GM12872 (cell line): ENCODE measurements at regions not wholly inside any gene's neighbourhood (a gene's known extent, or its start where the extent isn't known, plus 50 kb on each side); places are given as distances from the start of the nearest gene placed in this dataset.

Experiments used
- CTCF ChIP-seq: IDR thresholded peaks from 3 replicates; pipeline ENCODE4 v1.5.1; 2011; ENCODE audit warnings: low read depth, mild to moderate bottlenecking, low read length, moderate library complexity; ENCODE audit not compliant: insufficient read depth

- no peak for TF ChIP-seq CTCF
Observed at GRCh38 chr5:63053019-63053638, 474.5 kb downstream of the LRRC70 start.

- TF ChIP-seq CTCF, result no peak
Observed at GRCh38 chr5:63050916-63051315, 472.3 kb downstream of the LRRC70 start.

- no peak for TF ChIP-seq CTCF
Observed at GRCh38 chr5:63049935-63050334, 471.3 kb downstream of the LRRC70 start.

- no peak for TF ChIP-seq CTCF
Observed at GRCh38 chr5:63043792-63044191, 465.2 kb downstream of the LRRC70 start.

- TF ChIP-seq CTCF, result no peak
Observed at GRCh38 chr5:63032343-63032742, 453.7 kb downstream of the LRRC70 start.

GRCh38 chr5:63029891-63030290 lies 451.3 kb downstream of the LRRC70 start:
- no peak for TF ChIP-seq CTCF

GRCh38 chr5:63025679-63026078 lies 447.1 kb downstream of the LRRC70 start:
- no peak for TF ChIP-seq CTCF
